Common myeloid progenitor, CD34-positive (primary cell): ENCODE measurements at regions not wholly inside any gene's neighbourhood (a gene's known extent, or its start where the extent isn't known, plus 50 kb on each side); places are given as distances from the start of the nearest gene placed in this dataset.
"Not testable (repeated sequence)": the region's sequence is repeated elsewhere in the genome, so short reads cannot be mapped to it uniquely, and the experiment has no call there.

Source experiments
- CTCF ChIA-PET: fragments of 350-600 bp; sonication (Branson Sonifier 250); formaldehyde crosslinking; loops from one replicate; lab custom pipeline; 2021; ENCODE audit warnings: antibody characterized with exemption; lab: Charles Lee
- POLR2A ChIA-PET: fragments of 350-600 bp; sonication (Branson Sonifier 250); formaldehyde crosslinking; loops from one replicate; lab custom pipeline; 2021; ENCODE audit warnings: antibody characterized with exemption; lab: Charles Lee
- DNase-seq, 3 donors: peaks; one replicate each; pipeline versions ENCODE4 v3.0.0 to v3.0.0-alpha.2; 2013
- H3K27ac ChIP-seq, 2 experiments: 1 replicate in 1 of 2; 2 replicates in 1 of 2; pipeline ENCODE4 v1.7.0; 2013; ENCODE audit warnings: inconsistent platforms in 2 of 2, low read length in 2 of 2, mild to moderate bottlenecking in 2 of 2, low read depth in 1 of 2, moderate library complexity in 1 of 2; ENCODE audit not compliant: severe bottlenecking in 2 of 2, insufficient read depth in 1 of 2, poor library complexity in 1 of 2
- H3K27me3 ChIP-seq, 5 experiments: replicated peaks in 2 of 5; 1 replicate in 3 of 5; 2 replicates in 2 of 5; pipeline versions ENCODE4 v1.6.1 to v1.7.0; 2013; ENCODE audit warnings: low read length in 4 of 5, mild to moderate bottlenecking in 2 of 5, moderate library complexity in 2 of 5, inconsistent platforms in 1 of 5; ENCODE audit not compliant: insufficient read depth in 5 of 5, control insufficient read depth in 4 of 5
- H3K36me3 ChIP-seq, 4 experiments: 1 replicate in 2 of 4; 2 replicates in 2 of 4; pipeline versions ENCODE4 v1.6.1 to v1.7.0; 2013; ENCODE audit warnings: low read length in 3 of 4, control low read depth in 1 of 4, mild to moderate bottlenecking in 1 of 4; ENCODE audit not compliant: control insufficient read depth in 4 of 4, insufficient read depth in 4 of 4
- H3K4me1 ChIP-seq, 4 experiments: 1 replicate in 3 of 4; 2 replicates in 1 of 4; pipeline versions ENCODE4 v1.6.1 to v1.7.1; 2013; ENCODE audit warnings: low read length in 3 of 4, mild to moderate bottlenecking in 3 of 4, control low read depth in 1 of 4, inconsistent platforms in 1 of 4, moderate library complexity in 1 of 4; ENCODE audit not compliant: control insufficient read depth in 4 of 4, insufficient read depth in 4 of 4; ENCODE audit errors: control extremely low read depth in 1 of 4
- H3K4me3 ChIP-seq, 7 experiments: 1 replicate in 4 of 7; 2 replicates in 3 of 7; pipeline versions ENCODE4 v1.5.1 to v1.7.0; 2013; ENCODE audit warnings: mild to moderate bottlenecking in 7 of 7, low read length in 6 of 7, moderate library complexity in 6 of 7, inconsistent platforms in 2 of 7, low read depth in 2 of 7, control low read depth in 1 of 7; ENCODE audit not compliant: insufficient read depth in 4 of 7, control insufficient read depth in 1 of 7; ENCODE audit errors: extremely low read depth in 1 of 7
- H3K9me3 ChIP-seq, 5 experiments: 1 replicate in 4 of 5; 2 replicates in 1 of 5; pipeline versions ENCODE4 v1.6.1 to v1.7.1; 2013; ENCODE audit warnings: low read length in 4 of 5, mild to moderate bottlenecking in 2 of 5, inconsistent platforms in 1 of 5, low read depth in 1 of 5, moderate library complexity in 1 of 5; ENCODE audit not compliant: control insufficient read depth in 4 of 5, insufficient read depth in 2 of 5; ENCODE audit errors: control extremely low read depth in 1 of 5
- WGBS: methylation state at CpG from one replicate; pipeline ENCODE4 v1.1.5; 2013; ENCODE audit not compliant: insufficient coverage; 5-methylcytosine and 5-hydroxymethylcytosine counted together

- ChIA-PET CTCF (no interaction called here), POLR2A (no interaction called here)
- no peak overlapping the region for H3K27ac ChIP-seq
These were observed 1234.8 kb downstream of the ADGRL3 start for GRCh38 chr4:62434921-62435320.

GRCh38 chr4:62431513-62432231, 1231.5 kb downstream of the ADGRL3 start:
- H3K4me3 ChIP-seq, H3K36me3 ChIP-seq, H3K27me3 ChIP-seq, H3K4me1 ChIP-seq, DNase-seq, H3K27ac ChIP-seq, POLR2A ChIA-PET, CTCF ChIA-PET, H3K9me3 ChIP-seq: not testable (repeated sequence)
- WGBS: 94% methylated on average over 7 of the region's 8 CpGs

More at GRCh38 chr4:62434921-62435320, 1234.8 kb downstream of the ADGRL3 start:
- H3K4me3 ChIP-seq: no peak overlapping the region
- H3K4me1 ChIP-seq: no peaks in the 10 kb centered on the region
- no peak for DNase-seq
- no peaks in the 10 kb centered on the region for H3K27me3 ChIP-seq
- peaks cover 0 to 5% (median 3%) of the 10 kb centered on the region in 5 experiments for H3K9me3 ChIP-seq
- no peaks in the 10 kb centered on the region for H3K36me3 ChIP-seq

- CTCF ChIA-PET: no interaction called here
- H3K27ac ChIP-seq: no peak overlapping the region
- WGBS: no CpG with 5 or more reads among the region's 5 CpGs
These were observed 1229.2 kb downstream of the ADGRL3 start for GRCh38 chr4:62429297-62429696.

GRCh38 chr4:62415256-62415655, 1215.1 kb downstream of the ADGRL3 start:
- H3K4me1 ChIP-seq: no peaks in the 10 kb centered on the region
- no CpG with 5 or more reads among the region's 1 CpG for WGBS
- DNase-seq: no peak
- H3K4me3 ChIP-seq: no peak overlapping the region
- no peaks in the 10 kb centered on the region for H3K36me3 ChIP-seq
- POLR2A ChIA-PET: no interaction called here
- CTCF ChIA-PET: no interaction called here
- no peak overlapping the region for H3K27ac ChIP-seq
- no peaks in the 10 kb centered on the region for H3K27me3 ChIP-seq
- H3K9me3 ChIP-seq: no peaks in the 10 kb centered on the region

More at GRCh38 chr4:62429297-62429696, 1229.2 kb downstream of the ADGRL3 start:
- no peaks in the 10 kb centered on the region for H3K4me1 ChIP-seq
- H3K36me3 ChIP-seq: no peaks in the 10 kb centered on the region
- DNase-seq: no peak
- POLR2A ChIA-PET: no interaction called here
- no peaks in the 10 kb centered on the region for H3K9me3 ChIP-seq
- no peaks in the 10 kb centered on the region for H3K27me3 ChIP-seq
- H3K4me3 ChIP-seq: no peak overlapping the region

- no peaks in the 10 kb centered on the region for H3K9me3 ChIP-seq
- ChIA-PET POLR2A (no interaction called here), CTCF (no interaction called here)
- no peaks in the 10 kb centered on the region for H3K27me3 ChIP-seq
- DNase-seq: no peak
- no peaks in the 10 kb centered on the region for H3K36me3 ChIP-seq
- H3K27ac ChIP-seq: no peak overlapping the region
- no peak overlapping the region for H3K4me3 ChIP-seq
- no peaks in the 10 kb centered on the region for H3K4me1 ChIP-seq
These were observed 1214.4 kb downstream of the ADGRL3 start for GRCh38 chr4:62414563-62414962.

- Histone ChIP-seq H3K27ac (no peak overlapping the region), H3K4me1 (peaks cover 0 to 4% (median 0%) of the 10 kb centered on the region in 4 experiments), H3K9me3 (no peaks in the 10 kb centered on the region), H3K4me3 (no peak overlapping the region), H3K36me3 (no peaks in the 10 kb centered on the region), H3K27me3 (no peaks in the 10 kb centered on the region)
- WGBS: 89% methylated on average over 1 of the region's 3 CpGs
- ChIA-PET POLR2A (no interaction called here), CTCF (no interaction called here)
- no peak for DNase-seq
These were observed 1210.4 kb downstream of the ADGRL3 start for GRCh38 chr4:62410371-62411003.

GRCh38 chr4:62408454-62408853, 1208.3 kb downstream of the ADGRL3 start:
- CTCF ChIA-PET: no interaction called here
- H3K27ac ChIP-seq: no peak overlapping the region
- POLR2A ChIA-PET: no interaction called here

More at GRCh38 chr4:62408454-62408853, 1208.3 kb downstream of the ADGRL3 start:
- no peak for DNase-seq
- Histone ChIP-seq H3K4me1 (peaks cover 0 to 4% (median 0%) of the 10 kb centered on the region in 4 experiments), H3K27me3 (no peaks in the 10 kb centered on the region), H3K4me3 (no peak overlapping the region), H3K36me3 (no peaks in the 10 kb centered on the region), H3K9me3 (no peaks in the 10 kb centered on the region)
